AG10803 (cell line): ENCODE measurements at regions not wholly inside any gene's neighbourhood (a gene's known extent, or its start where the extent isn't known, plus 50 kb on each side); places are given as distances from the start of the nearest gene placed in this dataset.

ENCODE experiments used
- DNase-seq: peaks from one replicate; pipeline ENCODE4 v3.0.0; 2010; ENCODE audit warnings: low read depth
- H3K4me3 ChIP-seq: 2 replicates; pipeline ENCODE4 v1.5.1; 2011; ENCODE audit warnings: mild to moderate bottlenecking, low read length, control low read depth
- TF ChIP-seq, protein P1 (sequence below): conservative IDR thresholded peaks from 2 replicates; pipeline ENCODE4 v1.5.1; 2011; ENCODE audit warnings: mild to moderate bottlenecking, low read length, control low read depth, inconsistent platforms

GRCh38 chr6:140433072-140433471, 1058.6 kb upstream of the CITED2 start:
- H3K4me3 ChIP-seq = no peak overlapping the region
- no peak for DNase-seq
- TF ChIP-seq, protein P1, sequence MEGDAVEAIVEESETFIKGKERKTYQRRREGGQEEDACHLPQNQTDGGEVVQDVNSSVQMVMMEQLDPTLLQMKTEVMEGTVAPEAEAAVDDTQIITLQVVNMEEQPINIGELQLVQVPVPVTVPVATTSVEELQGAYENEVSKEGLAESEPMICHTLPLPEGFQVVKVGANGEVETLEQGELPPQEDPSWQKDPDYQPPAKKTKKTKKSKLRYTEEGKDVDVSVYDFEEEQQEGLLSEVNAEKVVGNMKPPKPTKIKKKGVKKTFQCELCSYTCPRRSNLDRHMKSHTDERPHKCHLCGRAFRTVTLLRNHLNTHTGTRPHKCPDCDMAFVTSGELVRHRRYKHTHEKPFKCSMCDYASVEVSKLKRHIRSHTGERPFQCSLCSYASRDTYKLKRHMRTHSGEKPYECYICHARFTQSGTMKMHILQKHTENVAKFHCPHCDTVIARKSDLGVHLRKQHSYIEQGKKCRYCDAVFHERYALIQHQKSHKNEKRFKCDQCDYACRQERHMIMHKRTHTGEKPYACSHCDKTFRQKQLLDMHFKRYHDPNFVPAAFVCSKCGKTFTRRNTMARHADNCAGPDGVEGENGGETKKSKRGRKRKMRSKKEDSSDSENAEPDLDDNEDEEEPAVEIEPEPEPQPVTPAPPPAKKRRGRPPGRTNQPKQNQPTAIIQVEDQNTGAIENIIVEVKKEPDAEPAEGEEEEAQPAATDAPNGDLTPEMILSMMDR = no peak

- DNase-seq = no peak
- no peak overlapping the region for H3K4me3 ChIP-seq
- TF ChIP-seq, protein P1 = no peak
Observed at GRCh38 chr6:140427842-140428241, 1053.4 kb upstream of the CITED2 start.

- TF ChIP-seq, protein P1 = no peak
- DNase-seq = no peak
- H3K4me3 ChIP-seq = no peak overlapping the region
Observed at GRCh38 chr6:140414966-140415620, 1040.6 kb upstream of the CITED2 start.

DNA sequence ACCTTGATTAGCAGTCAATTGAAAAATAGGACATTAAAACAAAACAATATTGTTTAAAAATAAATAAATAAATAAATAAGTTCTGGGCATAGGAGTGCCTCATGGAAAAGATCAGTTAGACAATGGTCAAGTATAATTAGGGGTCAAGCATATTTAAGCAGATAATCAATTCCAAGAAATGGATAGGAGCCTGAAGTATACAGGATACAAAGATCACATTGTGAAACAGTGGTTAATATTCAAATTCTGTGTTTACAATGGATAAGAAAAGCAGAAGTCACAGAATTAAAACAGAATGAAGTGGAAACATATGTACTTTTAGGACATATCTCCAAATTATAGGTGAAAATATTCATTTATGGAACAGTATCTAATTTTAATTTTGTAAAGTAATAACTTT, 1028.6 kb upstream of the CITED2 start:
- TF ChIP-seq, protein P1 = no peak
- DNase-seq = no peak
- H3K4me3 ChIP-seq = no peak overlapping the region

DNA sequence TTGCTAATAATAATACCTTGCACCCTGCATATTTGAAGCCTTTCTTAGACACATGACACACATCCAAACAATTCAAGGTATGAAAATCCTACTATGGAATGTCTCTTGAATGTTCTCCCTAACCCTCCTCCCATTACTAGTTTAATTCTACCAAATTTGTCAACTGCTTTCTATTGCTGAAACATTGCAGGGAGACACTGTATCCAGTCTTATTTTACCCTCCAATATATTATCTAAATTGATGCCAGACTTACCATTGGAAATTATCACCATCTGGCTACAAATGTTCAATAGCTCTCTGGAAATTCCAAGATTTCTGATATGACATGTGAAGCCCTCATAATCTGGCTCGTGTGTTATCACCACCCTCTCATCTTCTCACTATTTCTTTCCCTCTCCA, 1027.3 kb upstream of the CITED2 start:
- no peak overlapping the region for H3K4me3 ChIP-seq
- DNase-seq = peak; percentile 92

GRCh38 chr6:140398076-140398475, 1023.6 kb upstream of the CITED2 start:
- TF ChIP-seq, protein P1 = no peak
- H3K4me3 ChIP-seq = no peak overlapping the region
- DNase-seq = no peak

More for the DNA sequence above, 1027.3 kb upstream of the CITED2 start:
- TF ChIP-seq, protein P1 = no peak

DNA sequence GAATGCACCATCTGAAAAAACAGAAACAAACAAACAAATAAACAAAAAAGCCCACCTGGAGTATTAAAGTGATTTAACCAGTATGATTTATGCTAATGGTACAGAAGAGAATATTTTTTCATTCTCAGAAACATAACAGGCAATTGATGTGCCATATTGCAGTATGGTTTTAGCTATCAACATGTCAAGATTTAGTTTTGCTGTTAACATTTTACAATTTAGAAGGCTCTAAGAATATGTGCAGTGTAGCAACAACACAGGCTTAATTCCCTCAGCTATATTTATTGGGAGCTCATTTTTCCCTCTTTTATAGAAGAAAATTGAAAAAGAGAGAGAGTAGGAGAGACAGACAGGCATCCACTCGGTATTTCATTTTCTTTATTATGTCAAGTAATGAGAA, 1022.7 kb upstream of the CITED2 start:
- no peak overlapping the region for H3K4me3 ChIP-seq
- TF ChIP-seq, protein P1 = no peak
- no peak for DNase-seq
